ENCODE measurements at regions not wholly inside any gene's neighbourhood (a gene's known extent, or its start where the extent isn't known, plus 50 kb on each side); places are given as distances from the start of the nearest gene placed in this dataset.

GRCh38 chr4:116877069-116877468 is 208.3 kb downstream of the TRAM1L1 start:
- peaks cover 12% of the 10 kb centered on the region; the same call in 1 of the 2 replicates for H3K9me3 Mint-ChIP-seq
- TF ChIP-seq, protein P1, sequence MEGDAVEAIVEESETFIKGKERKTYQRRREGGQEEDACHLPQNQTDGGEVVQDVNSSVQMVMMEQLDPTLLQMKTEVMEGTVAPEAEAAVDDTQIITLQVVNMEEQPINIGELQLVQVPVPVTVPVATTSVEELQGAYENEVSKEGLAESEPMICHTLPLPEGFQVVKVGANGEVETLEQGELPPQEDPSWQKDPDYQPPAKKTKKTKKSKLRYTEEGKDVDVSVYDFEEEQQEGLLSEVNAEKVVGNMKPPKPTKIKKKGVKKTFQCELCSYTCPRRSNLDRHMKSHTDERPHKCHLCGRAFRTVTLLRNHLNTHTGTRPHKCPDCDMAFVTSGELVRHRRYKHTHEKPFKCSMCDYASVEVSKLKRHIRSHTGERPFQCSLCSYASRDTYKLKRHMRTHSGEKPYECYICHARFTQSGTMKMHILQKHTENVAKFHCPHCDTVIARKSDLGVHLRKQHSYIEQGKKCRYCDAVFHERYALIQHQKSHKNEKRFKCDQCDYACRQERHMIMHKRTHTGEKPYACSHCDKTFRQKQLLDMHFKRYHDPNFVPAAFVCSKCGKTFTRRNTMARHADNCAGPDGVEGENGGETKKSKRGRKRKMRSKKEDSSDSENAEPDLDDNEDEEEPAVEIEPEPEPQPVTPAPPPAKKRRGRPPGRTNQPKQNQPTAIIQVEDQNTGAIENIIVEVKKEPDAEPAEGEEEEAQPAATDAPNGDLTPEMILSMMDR (IDR thresholded peaks at IDR 0.05), result no peak
- no peaks in the 10 kb centered on the region for H3K36me3 Mint-ChIP-seq (ENCODE audit: low read depth)
- no peaks in the 10 kb centered on the region for H3K4me1 Mint-ChIP-seq (ENCODE audit: low read depth)
- H3K27me3 Mint-ChIP-seq (ENCODE audit: insufficient read depth), result no peaks in the 10 kb centered on the region
- DNase-seq, result no peak
- H3K27ac Mint-ChIP-seq, result no peak overlapping the region
- H3K4me3 Mint-ChIP-seq, result no peak overlapping the region

- Mint-ChIP-seq H3K27me3 (ENCODE audit: insufficient read depth) (no peaks in the 10 kb centered on the region), H3K4me1 (ENCODE audit: low read depth) (no peaks in the 10 kb centered on the region), H3K27ac (no peak overlapping the region), H3K9me3 (peaks cover 13% of the 10 kb centered on the region; the same call in 1 of the 2 replicates), H3K36me3 (ENCODE audit: low read depth) (no peaks in the 10 kb centered on the region), H3K4me3 (no peak overlapping the region)
- TF ChIP-seq, protein P1 (IDR thresholded peaks at IDR 0.05), result no peak
- no peak for DNase-seq
Observed at GRCh38 chr4:116872941-116873340, 212.4 kb downstream of the TRAM1L1 start.

DNA sequence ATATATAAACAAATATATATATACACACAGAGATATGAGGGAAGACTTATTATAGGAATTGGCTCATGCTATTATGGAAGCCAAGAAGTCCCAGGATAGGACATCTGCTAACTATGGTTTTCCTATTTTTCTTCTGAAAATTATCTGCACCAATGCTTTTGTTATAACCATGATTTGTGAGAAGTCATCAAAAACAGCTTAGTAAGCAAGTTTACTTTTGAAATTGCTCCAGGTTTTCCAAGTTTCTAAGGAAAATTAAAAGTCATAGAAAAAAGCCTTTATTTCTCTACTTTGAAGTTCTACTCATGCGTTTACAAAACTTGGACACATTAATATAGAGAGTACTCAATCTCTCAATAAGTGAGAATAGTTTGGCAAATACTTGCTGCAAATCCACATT is 213.1 kb downstream of the TRAM1L1 start:
- DNase-seq, result no peak
- Mint-ChIP-seq H3K36me3 (ENCODE audit: low read depth) (no peaks in the 10 kb centered on the region), H3K9me3 (peaks cover 13% of the 10 kb centered on the region; the same call in 1 of the 2 replicates), H3K27ac (no peak overlapping the region), H3K4me3 (no peak overlapping the region), H3K4me1 (ENCODE audit: low read depth) (no peaks in the 10 kb centered on the region), H3K27me3 (ENCODE audit: insufficient read depth) (no peaks in the 10 kb centered on the region)
- TF ChIP-seq, protein P1 (IDR thresholded peaks at IDR 0.05), result no peak

GRCh38 chr4:116870686-116871085 is 214.7 kb downstream of the TRAM1L1 start:
- peaks cover 24% of the 10 kb centered on the region for H3K9me3 Mint-ChIP-seq

GRCh38 chr4:116866106-116866505 is 219.3 kb downstream of the TRAM1L1 start:
- peaks cover 19% of the 10 kb centered on the region for H3K9me3 Mint-ChIP-seq
- DNase-seq, result no peak
- H3K27me3 Mint-ChIP-seq (ENCODE audit: insufficient read depth), result no peaks in the 10 kb centered on the region
- no peak overlapping the region for H3K4me3 Mint-ChIP-seq
- no peaks in the 10 kb centered on the region for H3K36me3 Mint-ChIP-seq (ENCODE audit: low read depth)
- TF ChIP-seq, protein P1 (IDR thresholded peaks at IDR 0.05), result no peak
- H3K4me1 Mint-ChIP-seq (ENCODE audit: low read depth), result no peaks in the 10 kb centered on the region
- H3K27ac Mint-ChIP-seq, result no peak overlapping the region

More at GRCh38 chr4:116870686-116871085, 214.7 kb downstream of the TRAM1L1 start:
- no peak for DNase-seq
- TF ChIP-seq, protein P1 (IDR thresholded peaks at IDR 0.05), result no peak
- no peak overlapping the region for H3K4me3 Mint-ChIP-seq
- no peak overlapping the region for H3K27ac Mint-ChIP-seq
- H3K27me3 Mint-ChIP-seq (ENCODE audit: insufficient read depth), result no peaks in the 10 kb centered on the region
- no peaks in the 10 kb centered on the region for H3K36me3 Mint-ChIP-seq (ENCODE audit: low read depth)
- H3K4me1 Mint-ChIP-seq (ENCODE audit: low read depth), result no peaks in the 10 kb centered on the region

GRCh38 chr4:116862592-116862991 is 222.8 kb downstream of the TRAM1L1 start:
- Mint-ChIP-seq H3K4me3 (no peak overlapping the region), H3K9me3 (peaks cover 33% of the 10 kb centered on the region), H3K4me1 (ENCODE audit: low read depth) (no peaks in the 10 kb centered on the region)

More at GRCh38 chr4:116862592-116862991, 222.8 kb downstream of the TRAM1L1 start:
- no peaks in the 10 kb centered on the region for H3K36me3 Mint-ChIP-seq (ENCODE audit: low read depth)
- TF ChIP-seq, protein P1 (IDR thresholded peaks at IDR 0.05), result no peak
- H3K27ac Mint-ChIP-seq, result no peak overlapping the region
- no peak for DNase-seq
- no peaks in the 10 kb centered on the region for H3K27me3 Mint-ChIP-seq (ENCODE audit: insufficient read depth)

Measured in HFFc6 (cell line).